Stimulated activated CD4-positive, alpha-beta T cell treated with anti-CD3 and anti-CD28 coated beads, TNF-alpha, amount 100 ng/mL, for 4 hours (primary cell): ENCODE measurements at regions not wholly inside any gene's neighbourhood (a gene's known extent, or its start where the extent isn't known, plus 50 kb on each side); places are given as distances from the start of the nearest gene placed in this dataset.

Experiments used
- DNase-seq, 3 experiments: peaks; one replicate each; pipeline ENCODE4 v3.0.0-alpha.2; 2020; ENCODE audit warnings: low read depth in 3 of 3

DNA sequence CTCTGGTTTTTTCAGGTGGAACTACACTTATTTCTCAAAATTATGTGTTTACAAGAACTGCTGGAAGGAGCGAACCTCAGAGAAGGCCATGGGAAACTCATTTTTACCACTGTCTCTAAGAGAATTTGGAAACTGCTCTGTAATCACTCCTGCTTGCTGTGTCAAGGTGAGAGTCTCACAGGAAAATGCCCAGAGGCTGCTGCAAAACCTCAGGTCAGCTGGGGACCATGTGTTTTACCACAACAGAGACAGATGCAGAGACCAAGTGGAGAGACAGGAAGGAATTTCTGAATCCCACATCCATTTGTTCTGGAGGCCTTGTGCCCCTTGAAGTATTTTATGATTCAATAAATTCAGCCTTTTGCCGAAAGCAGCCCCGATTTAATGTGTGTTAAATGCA is 743.8 kb upstream of the SLC10A2 start:
- DNase-seq = no peak

DNA sequence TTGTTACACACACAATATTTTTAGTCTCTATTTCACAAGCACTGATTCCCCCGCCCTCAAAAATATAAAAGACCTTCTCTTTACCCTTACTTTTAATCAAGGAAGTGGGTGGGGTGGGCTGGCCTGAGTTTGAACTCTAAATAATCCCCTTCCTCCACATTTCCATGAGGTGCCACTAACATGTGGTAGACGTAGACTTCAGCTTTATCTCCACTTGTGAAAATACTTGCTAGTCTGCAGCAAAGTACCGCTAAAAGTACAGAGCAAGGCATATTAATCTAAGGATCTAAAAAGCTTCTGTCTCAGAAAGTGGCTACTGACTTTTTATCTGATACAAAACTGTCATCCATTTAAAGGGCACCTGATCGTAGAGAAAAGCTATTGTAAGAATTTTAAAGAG is 739.6 kb upstream of the SLC10A2 start:
- DNase-seq = no peak

- DNase-seq = no peak
Observed at GRCh38 chr13:103803349-103803748, 737.1 kb upstream of the SLC10A2 start.

DNA sequence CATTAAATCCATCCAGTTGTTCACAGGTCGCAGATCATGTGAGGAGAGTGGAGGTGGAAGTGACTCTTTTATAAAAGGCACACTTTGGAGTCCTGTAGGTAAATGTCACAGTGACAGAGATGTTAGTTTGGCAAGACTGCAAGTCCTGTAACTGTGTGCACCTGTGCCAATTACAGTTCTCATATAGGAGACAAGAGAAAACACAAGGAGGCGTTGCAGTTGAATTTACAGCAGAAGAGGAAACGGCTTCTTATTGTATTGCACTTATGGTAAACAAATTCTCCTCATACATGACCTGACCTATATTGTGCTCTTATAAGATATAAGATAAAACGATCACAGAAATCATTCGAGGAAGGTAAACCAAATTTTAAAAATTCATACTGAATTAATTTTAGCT is 732.8 kb upstream of the SLC10A2 start:
- DNase-seq = no peak

DNA sequence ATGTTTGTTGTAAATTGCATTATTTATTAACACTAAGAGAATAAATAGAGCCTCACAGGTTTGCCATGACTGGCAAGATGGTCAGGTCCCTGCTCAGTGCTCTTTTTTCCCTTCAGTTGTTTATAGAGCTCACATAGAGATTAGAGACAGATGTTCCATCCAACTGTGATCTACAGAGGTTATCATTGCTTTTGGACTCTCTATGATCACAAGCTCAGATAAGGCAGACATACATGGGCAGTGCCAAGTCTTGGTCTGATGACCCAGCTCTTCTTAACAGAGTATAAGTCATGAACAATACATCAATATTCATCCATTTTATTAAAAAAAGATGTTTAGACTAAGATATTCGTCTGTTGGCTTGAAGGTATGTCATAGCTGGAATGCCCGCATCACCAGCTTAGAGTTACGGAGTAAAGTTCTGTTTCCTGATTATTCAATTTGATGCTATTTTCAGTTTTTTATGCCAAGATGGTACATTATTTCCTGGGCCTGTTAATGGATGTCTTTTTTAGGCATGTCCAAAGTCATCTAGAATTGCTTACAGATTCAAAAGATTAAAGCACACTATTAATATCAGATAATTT is 729.8 kb upstream of the SLC10A2 start:
- DNase-seq = no peak

GRCh38 chr13:103794526-103794925 is 728.3 kb upstream of the SLC10A2 start:
- DNase-seq = no peak

DNA sequence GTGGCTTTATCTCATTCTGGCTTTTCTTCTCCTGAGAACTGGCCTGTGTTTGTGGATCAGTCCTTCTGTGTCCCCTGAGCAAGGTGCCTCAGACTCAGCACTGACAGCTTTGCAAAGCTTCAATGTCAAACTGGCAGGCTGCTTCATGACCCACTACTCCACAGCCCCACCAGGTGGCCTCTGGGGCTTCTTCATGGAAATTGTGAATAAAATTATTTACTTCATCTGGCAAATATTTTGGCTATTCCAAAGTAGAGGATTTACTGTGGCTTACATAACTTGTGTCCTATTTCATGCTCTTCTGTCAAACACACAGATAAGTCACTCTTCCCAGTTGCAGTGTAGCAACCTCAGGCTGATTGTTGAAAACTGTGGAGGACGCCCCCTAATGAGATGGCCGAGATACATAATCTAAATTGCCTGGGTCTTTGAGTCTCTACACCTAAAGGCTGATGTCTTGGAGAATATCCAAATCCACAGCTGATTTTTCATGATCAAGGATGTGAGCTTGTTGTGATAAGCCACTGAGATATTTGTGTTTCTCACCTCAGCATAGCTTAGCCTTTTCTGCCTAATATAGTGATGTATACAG is 721.9 kb upstream of the SLC10A2 start:
- no peak for DNase-seq

- DNase-seq = no peak
Observed at GRCh38 chr13:103772576-103772975, 706.4 kb upstream of the SLC10A2 start.

DNA sequence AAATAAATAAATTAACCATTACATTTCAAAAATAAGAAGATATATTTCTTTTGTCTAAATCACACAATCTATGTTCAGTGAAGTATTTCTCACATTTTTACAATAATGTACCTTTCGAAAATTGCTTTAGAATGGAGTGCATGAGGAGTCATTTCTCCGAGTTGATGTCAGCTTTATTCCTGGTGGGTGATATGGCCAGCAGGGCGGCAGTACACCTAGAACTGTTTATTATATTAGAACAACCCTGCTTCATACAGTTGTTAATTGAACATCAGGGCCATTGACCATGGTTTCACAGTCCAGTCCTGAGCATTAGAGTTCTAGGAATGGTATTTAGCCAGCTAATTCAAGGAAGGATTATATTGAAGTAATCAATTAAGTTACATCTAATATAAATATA is 696.3 kb upstream of the SLC10A2 start:
- no peak for DNase-seq

- no peak for DNase-seq
Observed at GRCh38 chr13:103759361-103759760, 693.1 kb upstream of the SLC10A2 start.

DNA sequence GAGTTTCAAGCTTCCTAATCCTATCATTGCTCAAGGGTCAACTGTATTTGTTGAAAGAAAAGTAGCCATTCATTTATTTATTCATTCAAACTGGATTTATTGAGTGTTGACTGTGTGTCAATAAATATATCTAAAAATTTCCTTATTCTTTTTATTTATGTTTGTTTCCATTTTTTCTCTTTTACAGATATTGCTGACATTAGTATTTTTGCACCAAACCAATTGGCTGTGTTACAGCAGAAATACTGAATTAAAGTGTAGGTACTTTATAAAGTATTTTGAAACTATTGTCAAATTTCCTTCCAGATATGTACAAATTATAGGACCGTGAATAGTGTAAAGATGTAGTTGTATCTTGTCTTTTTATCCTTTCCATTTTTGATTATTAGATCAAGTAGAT is 692.0 kb upstream of the SLC10A2 start:
- DNase-seq = no peak

- no peak for DNase-seq
Observed at GRCh38 chr13:103757361-103757760, 691.1 kb upstream of the SLC10A2 start.

GRCh38 chr13:103754783-103755182 is 688.6 kb upstream of the SLC10A2 start:
- no peak for DNase-seq

DNA sequence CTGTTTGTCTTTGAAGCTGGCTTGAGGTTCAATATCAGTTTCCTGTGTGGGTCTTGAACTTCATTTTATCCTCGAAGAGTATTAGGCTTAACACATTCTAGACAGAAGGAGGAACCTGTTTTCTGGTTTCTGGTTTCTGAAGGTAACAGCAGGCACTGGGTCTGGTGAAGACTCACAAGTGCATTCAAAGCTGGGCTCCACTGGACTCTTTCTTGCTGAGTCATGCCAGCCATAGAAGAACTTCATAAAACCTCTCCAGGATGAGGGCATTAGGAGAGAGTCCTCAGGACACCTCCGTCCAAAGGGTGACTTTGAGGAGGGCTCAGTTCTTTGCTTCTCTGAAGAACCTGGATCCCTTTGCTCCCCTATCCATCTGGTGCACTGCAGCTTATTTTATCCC is 668.6 kb upstream of the SLC10A2 start:
- no peak for DNase-seq

- no peak for DNase-seq
Observed at GRCh38 chr13:103731959-103732358, 665.7 kb upstream of the SLC10A2 start.

GRCh38 chr13:103730407-103730806 is 664.2 kb upstream of the SLC10A2 start:
- DNase-seq = no peak

GRCh38 chr13:103726808-103727207 is 660.6 kb upstream of the SLC10A2 start:
- DNase-seq = no peak

DNA sequence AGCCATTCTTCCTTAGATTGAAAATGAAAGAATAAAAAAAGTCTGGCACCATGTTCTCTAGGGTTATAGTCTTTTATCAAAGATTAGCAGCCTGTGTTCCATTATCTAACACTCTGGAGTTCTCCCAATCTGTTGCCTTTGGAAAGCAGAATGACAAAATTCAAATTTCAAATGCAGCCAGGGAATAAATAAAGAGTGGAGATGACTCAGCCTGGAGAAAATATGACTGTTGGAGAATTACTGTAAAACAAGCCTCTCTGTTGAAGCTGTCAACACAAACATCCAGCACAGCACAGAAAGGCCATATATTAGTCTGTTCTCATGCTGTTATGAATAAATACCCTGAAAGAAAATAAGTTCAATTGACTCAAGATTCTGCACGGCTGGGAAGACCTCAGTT is 650.5 kb upstream of the SLC10A2 start:
- DNase-seq = no peak

DNA sequence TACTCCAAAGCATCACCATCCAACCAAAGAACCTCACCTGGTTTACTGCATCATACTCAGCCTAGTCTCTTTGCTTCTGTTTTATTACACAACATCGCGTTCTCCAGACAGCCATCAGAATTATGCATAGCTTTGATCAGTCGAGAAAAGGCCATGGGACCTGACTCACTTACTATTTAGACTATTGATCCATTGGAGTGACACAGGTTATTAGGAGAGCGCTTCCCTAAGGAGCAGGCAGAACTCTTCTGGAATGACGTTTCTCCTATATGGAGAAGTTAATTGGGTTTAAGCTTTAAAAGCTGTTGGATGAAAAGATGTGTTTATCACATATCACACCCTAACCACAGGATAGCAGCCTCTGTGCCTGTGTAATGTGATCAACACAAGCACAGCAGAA is 649.1 kb upstream of the SLC10A2 start:
- no peak for DNase-seq

DNA sequence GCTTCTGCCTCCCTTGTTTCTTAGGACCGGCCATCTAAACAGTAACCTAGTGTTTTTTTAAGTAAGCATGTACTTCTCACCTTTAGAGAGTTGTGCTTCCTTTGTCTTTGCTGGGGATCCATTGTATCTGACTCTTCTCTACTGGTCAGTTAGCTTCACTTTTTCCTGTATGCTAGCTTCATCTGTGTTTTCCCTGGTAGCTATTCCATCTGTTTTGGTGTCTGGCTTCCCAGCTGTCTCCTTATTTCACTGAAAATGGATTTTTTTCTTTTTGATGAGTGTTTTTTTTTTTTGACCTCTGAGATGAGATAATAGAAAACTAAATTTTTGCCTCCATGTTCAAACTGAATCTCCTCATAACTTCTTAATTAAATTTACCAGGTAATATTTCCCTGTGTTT is 637.0 kb upstream of the SLC10A2 start:
- no peak for DNase-seq

DNA sequence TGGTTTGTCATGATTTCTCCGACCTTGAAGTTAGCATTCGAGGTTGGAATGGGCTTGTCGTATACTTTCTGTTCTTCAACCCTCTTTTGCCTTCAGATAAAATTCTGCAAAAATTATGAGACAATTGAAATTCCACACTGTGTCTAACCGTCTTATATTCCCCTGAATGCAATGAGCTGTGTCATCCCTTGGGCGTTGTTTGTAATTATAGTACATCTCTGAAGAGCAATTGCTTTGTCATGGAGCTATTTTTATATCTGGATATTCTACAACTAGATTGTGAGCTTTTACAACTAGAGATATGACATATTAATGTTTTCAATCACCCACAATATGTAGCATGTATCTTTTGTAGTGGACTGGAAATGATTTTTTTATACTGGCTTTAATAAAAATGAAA is 631.8 kb upstream of the SLC10A2 start:
- no peak for DNase-seq

DNA sequence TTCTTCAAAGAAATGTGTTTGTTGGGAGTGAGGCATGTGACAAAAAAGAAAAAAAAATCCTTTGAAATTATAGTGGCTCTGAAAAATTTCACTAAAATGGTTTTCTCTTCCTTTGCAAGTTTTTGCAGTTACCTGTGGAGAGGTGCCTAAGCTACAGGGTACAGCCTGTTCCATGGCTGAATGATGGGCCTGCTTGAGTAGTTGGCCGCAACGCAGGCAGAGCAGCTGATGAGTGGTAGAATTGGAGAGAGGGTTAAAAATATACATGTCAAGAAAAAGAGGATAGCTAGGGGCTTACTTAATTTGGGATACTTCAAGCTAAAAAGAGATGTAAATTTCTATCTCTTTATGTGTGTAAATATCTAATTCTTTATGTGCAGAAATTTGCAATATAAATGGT is 629.1 kb upstream of the SLC10A2 start:
- DNase-seq = no peak

DNA sequence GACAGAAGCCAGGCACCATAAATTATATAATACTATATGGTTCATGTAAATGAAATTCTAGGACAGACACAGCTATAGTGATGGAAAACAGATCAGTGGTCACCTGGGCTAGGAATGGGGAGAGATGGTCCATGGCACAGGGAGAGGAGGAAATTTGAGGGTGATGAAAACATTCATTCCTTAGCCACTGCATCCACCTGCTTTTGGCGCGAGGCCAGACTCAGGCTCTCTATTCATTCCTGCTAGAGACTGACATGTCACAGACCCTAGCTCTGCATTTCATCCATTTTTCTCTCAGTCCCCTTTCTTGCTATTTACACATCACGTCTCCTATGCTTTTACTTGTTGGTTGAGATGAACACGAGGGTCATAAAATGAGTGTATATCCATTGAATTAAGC is 628.3 kb upstream of the SLC10A2 start:
- no peak for DNase-seq

GRCh38 chr13:103694033-103694432 is 627.8 kb upstream of the SLC10A2 start:
- DNase-seq = no peak
